OCI-LY7 (cell line): ENCODE measurements at regions not wholly inside any gene's neighbourhood (a gene's known extent, or its start where the extent isn't known, plus 50 kb on each side); places are given as distances from the start of the nearest gene placed in this dataset.

ENCODE experiments used
- BruUV-seq: library from RNA; stranded (reverse); fragments of 400-500 nt; replicated peaks from 2 replicates; lab custom pipeline; 2021; lab: Mats Ljungman, UMichigan
- CTCF ChIA-PET: fragments of 300-600 bp; sonication (Branson Sonifier 250); formaldehyde crosslinking; loops from one replicate; lab custom pipeline; 2022; ENCODE audit warnings: antibody characterized with exemption; ENCODE audit not compliant: unreplicated experiment; lab: Charles Lee
- POLR2A ChIA-PET: fragments of 300-600 bp; sonication (Branson Sonifier 250); formaldehyde crosslinking; loops from one replicate; lab custom pipeline; 2022; ENCODE audit warnings: antibody characterized with exemption; lab: Charles Lee
- DNase-seq: peaks from one replicate; pipeline ENCODE4 v3.0.0-alpha.2; 2015; ENCODE audit warnings: low spot score
- H2AFZ ChIP-seq: fragments of 200-600 bp; sonication (generic), shearing (Covaris generic); 2 replicates; pipeline ENCODE4 v1.6.1; 2014; ENCODE audit warnings: mild to moderate bottlenecking, antibody characterized with exemption, low read length, moderate library complexity
- H3K27ac ChIP-seq: fragments of 200-600 bp; sonication (generic); 2 replicates; pipeline ENCODE4 v1.5.1; 2014; ENCODE audit warnings: mixed run types, low read depth, mild to moderate bottlenecking, moderate library complexity, low read length, inconsistent platforms; ENCODE audit not compliant: poor library complexity, severe bottlenecking
- H3K36me3 ChIP-seq: fragments of 200-600 bp; sonication (generic); 2 replicates; pipeline ENCODE4 v1.6.1; 2014; ENCODE audit warnings: mild to moderate bottlenecking, antibody characterized with exemption, low read length, moderate library complexity, mixed read lengths; ENCODE audit not compliant: insufficient read depth
- H3K4me1 ChIP-seq: fragments of 200-600 bp; sonication (generic); 2 replicates; pipeline ENCODE4 v1.5.1; 2014; ENCODE audit warnings: mild to moderate bottlenecking, low read length; ENCODE audit not compliant: insufficient read depth, poor library complexity, severe bottlenecking
- H3K4me2 ChIP-seq: fragments of 200-600 bp; sonication (generic); 2 replicates; pipeline ENCODE4 v1.6.1; 2014; ENCODE audit warnings: mild to moderate bottlenecking, low read length
- H3K4me3 ChIP-seq: fragments of 200-600 bp; sonication (generic); 2 replicates; pipeline ENCODE4 v1.5.1; 2014; ENCODE audit warnings: mild to moderate bottlenecking, low read depth, low read length; ENCODE audit not compliant: poor library complexity, severe bottlenecking
- H3K79me2 ChIP-seq: fragments of 200-600 bp; sonication (generic); 2 replicates; pipeline ENCODE4 v1.6.1; 2016; ENCODE audit warnings: low read depth, mild to moderate bottlenecking, low read length, moderate library complexity, mixed read lengths; ENCODE audit not compliant: insufficient read depth
- H3K9me2 ChIP-seq: fragments of 200-600 bp; sonication (generic); 2 replicates; pipeline ENCODE4 v1.6.1; 2016; ENCODE audit warnings: mild to moderate bottlenecking, low read length, mixed read lengths; ENCODE audit not compliant: insufficient read depth
- H3K9me3 ChIP-seq: fragments of 200-600 bp; sonication (generic); 2 replicates; pipeline ENCODE4 v1.6.1; 2014; ENCODE audit warnings: mild to moderate bottlenecking, mixed run types, low read length, mixed read lengths
- H4K20me1 ChIP-seq: fragments of 200-600 bp; sonication (generic); 2 replicates; pipeline ENCODE4 v1.6.1; 2014; ENCODE audit warnings: mild to moderate bottlenecking, antibody characterized with exemption, low read length, moderate library complexity, mixed read lengths; ENCODE audit not compliant: insufficient read depth
- EZH2phosphoT487 ChIP-seq: fragments of 200-600 bp; sonication (generic); IDR thresholded peaks from 2 replicates; pipeline ENCODE4 v1.6.1; 2018; ENCODE audit warnings: low read depth, borderline replicate concordance, mild to moderate bottlenecking, mixed run types, antibody characterized with exemption, low read length, moderate library complexity, mixed read lengths
- intact Hi-C: fragments of 100-400 bp; cut with micrococcal nuclease; formaldehyde crosslinking; loops from one replicate; pipeline ENCODE4 v1.10.0; 2022; ENCODE audit not compliant: unreplicated experiment
- TF ChIP-seq, protein P1 (sequence below): fragments of 200-600 bp; sonication (generic); conservative IDR thresholded peaks from 2 replicates; pipeline ENCODE4 v1.5.1; 2014; ENCODE audit warnings: mild to moderate bottlenecking, antibody characterized with exemption, low read length, moderate library complexity, mixed read lengths

DNA sequence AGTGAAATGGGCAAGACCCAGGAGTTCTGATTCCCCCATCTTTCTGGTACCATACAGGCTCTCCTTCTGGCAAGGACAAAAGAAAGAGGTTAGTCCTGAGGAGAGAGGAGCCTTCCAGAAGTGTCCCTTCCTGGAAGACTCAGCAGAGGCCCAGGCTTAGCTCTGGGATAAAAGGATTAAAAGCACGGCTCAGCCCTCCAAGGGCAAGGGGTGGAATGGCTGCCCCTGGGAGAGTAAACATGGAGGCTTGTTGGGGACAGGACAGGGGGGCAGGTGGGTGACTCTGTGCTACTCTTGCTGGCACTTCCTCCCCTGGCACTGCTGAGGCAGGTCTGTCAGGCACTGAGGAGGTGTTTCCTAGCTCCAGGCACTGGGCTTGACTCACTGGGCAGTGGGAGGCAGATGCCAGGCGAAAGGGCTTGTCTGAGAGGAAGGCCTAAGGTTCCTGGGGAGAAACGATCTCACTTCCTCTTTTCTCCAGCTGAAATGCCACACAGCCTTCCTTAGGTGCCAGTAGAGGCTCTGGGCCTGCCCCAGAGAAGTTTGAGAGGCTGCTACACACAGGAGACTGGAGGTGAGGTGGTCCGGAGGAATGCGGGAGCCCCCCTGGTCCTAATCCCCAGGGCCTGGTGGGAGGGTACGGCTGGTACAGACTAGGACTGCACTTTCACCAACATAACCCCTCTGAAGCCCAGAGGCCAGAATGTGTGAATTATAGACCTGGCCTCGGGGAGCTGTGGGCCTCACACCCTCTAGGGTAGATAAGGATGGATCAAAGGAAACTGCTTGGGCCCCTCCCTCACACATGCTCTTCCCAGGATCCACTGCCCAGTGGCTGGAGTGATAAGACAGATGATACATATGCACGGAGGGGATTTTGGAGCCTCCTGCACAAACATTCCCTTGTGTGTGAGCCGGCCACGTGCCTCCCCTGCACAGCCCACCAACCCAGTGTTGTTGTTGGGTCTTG lies 63.2 kb upstream of the PODXL start:
- DNase-seq, result no peak
- no peak overlapping the region for H3K27ac ChIP-seq
- no peak overlapping the region for H3K4me2 ChIP-seq
- TF ChIP-seq, protein P1, sequence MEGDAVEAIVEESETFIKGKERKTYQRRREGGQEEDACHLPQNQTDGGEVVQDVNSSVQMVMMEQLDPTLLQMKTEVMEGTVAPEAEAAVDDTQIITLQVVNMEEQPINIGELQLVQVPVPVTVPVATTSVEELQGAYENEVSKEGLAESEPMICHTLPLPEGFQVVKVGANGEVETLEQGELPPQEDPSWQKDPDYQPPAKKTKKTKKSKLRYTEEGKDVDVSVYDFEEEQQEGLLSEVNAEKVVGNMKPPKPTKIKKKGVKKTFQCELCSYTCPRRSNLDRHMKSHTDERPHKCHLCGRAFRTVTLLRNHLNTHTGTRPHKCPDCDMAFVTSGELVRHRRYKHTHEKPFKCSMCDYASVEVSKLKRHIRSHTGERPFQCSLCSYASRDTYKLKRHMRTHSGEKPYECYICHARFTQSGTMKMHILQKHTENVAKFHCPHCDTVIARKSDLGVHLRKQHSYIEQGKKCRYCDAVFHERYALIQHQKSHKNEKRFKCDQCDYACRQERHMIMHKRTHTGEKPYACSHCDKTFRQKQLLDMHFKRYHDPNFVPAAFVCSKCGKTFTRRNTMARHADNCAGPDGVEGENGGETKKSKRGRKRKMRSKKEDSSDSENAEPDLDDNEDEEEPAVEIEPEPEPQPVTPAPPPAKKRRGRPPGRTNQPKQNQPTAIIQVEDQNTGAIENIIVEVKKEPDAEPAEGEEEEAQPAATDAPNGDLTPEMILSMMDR, result no peak
- TF ChIP-seq EZH2phosphoT487, result no peak
- no TSS peak for BruUV-seq
- H3K9me3 ChIP-seq, result no peaks in the 10 kb centered on the region
- H4K20me1 ChIP-seq, result no peaks in the 10 kb centered on the region
- no peaks in the 10 kb centered on the region for H3K9me2 ChIP-seq
- H3K36me3 ChIP-seq, result no peaks in the 10 kb centered on the region
- H3K4me3 ChIP-seq, result no peak overlapping the region
- H2AFZ ChIP-seq, result no peak overlapping the region
- ChIA-PET POLR2A (no interaction called here), CTCF (no interaction called here)
- no peaks in the 10 kb centered on the region for H3K79me2 ChIP-seq
- no peaks in the 10 kb centered on the region for H3K4me1 ChIP-seq
- intact Hi-C loops, result no loop called here

DNA sequence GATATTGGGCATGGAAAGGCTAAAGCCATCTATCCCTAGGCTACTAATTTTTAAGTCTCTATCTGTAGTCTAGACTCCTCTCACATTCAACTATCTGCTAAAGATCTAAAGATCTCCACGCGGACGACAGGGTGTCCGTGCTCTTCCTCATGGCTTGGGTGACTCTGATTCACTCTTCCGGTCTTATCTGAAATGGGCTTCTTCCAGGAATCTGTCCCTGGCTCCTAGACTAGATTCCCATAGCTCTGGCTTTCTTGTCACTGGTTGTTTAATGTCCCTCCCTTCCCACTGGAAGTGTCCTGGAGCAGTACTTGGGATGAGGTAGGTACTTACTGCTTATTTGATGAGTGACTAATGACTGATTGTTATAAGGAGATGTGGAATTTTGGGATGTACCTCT lies 62.0 kb upstream of the PODXL start:
- Histone ChIP-seq H3K4me3 (no peak overlapping the region), H3K79me2 (no peaks in the 10 kb centered on the region), H3K4me1 (no peaks in the 10 kb centered on the region), H3K9me2 (no peaks in the 10 kb centered on the region), H3K36me3 (no peaks in the 10 kb centered on the region), H3K9me3 (no peaks in the 10 kb centered on the region), H3K4me2 (no peak overlapping the region), H4K20me1 (no peaks in the 10 kb centered on the region), H2AFZ (no peak overlapping the region), H3K27ac (no peak overlapping the region)
- TF ChIP-seq EZH2phosphoT487, result no peak
- TF ChIP-seq, protein P1, result no peak
- BruUV-seq, result no TSS peak
- CTCF ChIA-PET, result no interaction called here
- POLR2A ChIA-PET, result interaction anchor here (0.7 kb wide), 1 partner anchor 327 kb away, joined by 4 read pairs; no protein-coding TSS in a partner anchor
- intact Hi-C loops, result no loop called here
- no peak for DNase-seq
